ENCODE measurements at regions not wholly inside any gene's neighbourhood (a gene's known extent, or its start where the extent isn't known, plus 50 kb on each side); places are given as distances from the start of the nearest gene placed in this dataset.

DNA sequence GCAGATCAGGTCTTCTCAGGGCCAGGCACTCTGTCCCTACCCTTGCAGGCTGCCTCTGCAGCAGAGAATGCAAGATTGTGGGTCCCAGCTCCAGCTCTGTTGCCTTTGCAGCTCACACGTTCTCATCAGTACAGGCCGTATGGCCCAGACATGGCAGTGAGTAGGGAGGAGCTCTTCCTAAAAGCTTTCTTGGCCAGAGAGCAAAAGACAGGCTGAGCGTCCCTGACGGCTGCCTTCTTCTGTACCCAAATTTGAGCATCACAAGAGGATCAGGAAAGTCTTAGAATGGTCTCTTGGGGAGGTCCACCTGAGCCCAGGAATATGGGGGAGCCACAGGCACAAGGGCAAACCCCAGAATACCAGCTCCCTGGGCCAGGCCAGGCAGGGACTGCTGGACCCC lies 266.3 kb upstream of the ZMIZ1 start:
- 67 to 81% (median 79%) methylated on average over 4 of the region's 4 CpGs for WGBS, 3 donors
- peaks cover 0 to 35% (median 0%) of the 10 kb centered on the region in 3 donors for H3K4me1 ChIP-seq (ENCODE audit: control insufficient read depth in 3 of 3, insufficient read depth in 2 of 3, low read depth in 1 of 3, low read length in 2 of 3)
- peak overlapping the region in 2 of 3 donors; percentile 54 to 72 for H3K27ac ChIP-seq (ENCODE audit: low read depth in 1 of 3, low read length in 2 of 3)
- no peak overlapping the region for H3K4me3 ChIP-seq (ENCODE audit: low read depth in 1 of 3, low read length in 3 of 3)
- DNase-seq (no peak), FAIRE-seq (no peak)
- H3K36me3 ChIP-seq (ENCODE audit: control insufficient read depth in 3 of 3, insufficient read depth in 2 of 3, low read depth in 1 of 3, low read length in 3 of 3), result no peaks in the 10 kb centered on the region
- peaks cover 0 to 3% of the 10 kb centered on the region in 2 donors for H3K9me3 ChIP-seq (ENCODE audit: control insufficient read depth in 2 of 2, insufficient read depth in 1 of 2, low read depth in 1 of 2, low read length in 1 of 2)
- no peaks in the 10 kb centered on the region for H3K27me3 ChIP-seq (ENCODE audit: control insufficient read depth in 3 of 3, insufficient read depth in 3 of 3, low read length in 3 of 3)

DNA sequence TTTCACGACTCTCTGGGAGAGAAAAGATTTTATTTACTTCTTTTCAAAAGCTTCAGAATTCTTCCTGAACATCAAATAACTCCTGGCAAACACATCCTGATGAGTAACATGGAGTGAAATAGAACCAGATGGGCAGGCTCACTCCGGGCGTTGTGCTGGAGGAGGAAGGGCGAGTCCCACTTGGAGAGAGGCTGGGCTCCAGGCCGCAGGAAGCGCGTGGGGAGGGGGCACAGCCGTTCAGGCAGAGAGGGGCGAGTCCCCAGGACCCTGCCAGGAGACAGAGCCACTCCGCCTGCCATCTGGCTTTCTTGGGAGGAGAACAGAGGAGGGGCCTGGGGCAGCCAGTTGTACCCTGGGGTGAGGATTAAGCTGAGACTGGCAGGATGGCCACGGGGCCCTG lies 265.9 kb upstream of the ZMIZ1 start:
- peaks cover 0 to 35% (median 0%) of the 10 kb centered on the region in 3 donors for H3K4me1 ChIP-seq (ENCODE audit: control insufficient read depth in 3 of 3, insufficient read depth in 2 of 3, low read depth in 1 of 3, low read length in 2 of 3)
- H3K27me3 ChIP-seq (ENCODE audit: control insufficient read depth in 3 of 3, insufficient read depth in 3 of 3, low read length in 3 of 3), result no peaks in the 10 kb centered on the region
- WGBS, 3 donors, result 54 to 64% (median 58%) methylated on average over 11 of the region's 11 CpGs
- H3K9me3 ChIP-seq (ENCODE audit: control insufficient read depth in 2 of 2, insufficient read depth in 1 of 2, low read depth in 1 of 2, low read length in 1 of 2), result peaks cover 0 to 4% of the 10 kb centered on the region in 2 donors
- no peak for FAIRE-seq
- H3K27ac ChIP-seq (ENCODE audit: low read depth in 1 of 3, low read length in 2 of 3), result peak overlapping the region in 2 of 3 donors; percentile 54 to 72
- no peak overlapping the region for H3K4me3 ChIP-seq (ENCODE audit: low read depth in 1 of 3, low read length in 3 of 3)
- H3K36me3 ChIP-seq (ENCODE audit: control insufficient read depth in 3 of 3, insufficient read depth in 2 of 3, low read depth in 1 of 3, low read length in 3 of 3), result no peaks in the 10 kb centered on the region
- DNase-seq, result peak in 1 of 2 donors; percentile 25

DNA sequence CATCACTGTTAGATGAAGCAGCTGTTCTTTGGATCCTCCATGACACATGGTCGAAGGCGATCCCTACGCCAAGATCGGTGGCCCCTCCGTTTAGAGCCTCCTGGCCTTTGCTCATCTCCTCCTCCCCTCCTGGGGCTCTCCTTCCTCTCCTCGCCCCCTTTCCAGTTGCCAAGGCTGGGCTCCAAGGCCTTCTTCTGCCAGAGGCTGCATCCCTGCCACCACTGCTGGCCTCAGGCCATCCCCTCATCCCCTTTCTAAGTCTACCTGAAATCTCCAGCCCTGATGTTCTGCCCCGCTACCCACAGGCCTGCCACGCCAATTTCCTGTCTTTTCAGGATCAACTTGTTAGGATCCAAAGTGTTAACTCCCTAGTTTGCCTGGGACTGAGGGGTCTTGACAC lies 265.1 kb upstream of the ZMIZ1 start:
- DNase-seq, result no peak
- Histone ChIP-seq H3K4me1 (ENCODE audit: control insufficient read depth in 3 of 3, insufficient read depth in 2 of 3, low read depth in 1 of 3, low read length in 2 of 3) (peaks cover 0 to 35% (median 0%) of the 10 kb centered on the region in 3 donors), H3K9me3 (ENCODE audit: control insufficient read depth in 2 of 2, insufficient read depth in 1 of 2, low read depth in 1 of 2, low read length in 1 of 2) (peaks cover 0 to 4% of the 10 kb centered on the region in 2 donors), H3K27me3 (ENCODE audit: control insufficient read depth in 3 of 3, insufficient read depth in 3 of 3, low read length in 3 of 3) (no peaks in the 10 kb centered on the region), H3K4me3 (ENCODE audit: low read depth in 1 of 3, low read length in 3 of 3) (no peak overlapping the region), H3K27ac (ENCODE audit: low read depth in 1 of 3, low read length in 2 of 3) (peak overlapping the region in 1 of 3 donors; percentile 51), H3K36me3 (ENCODE audit: control insufficient read depth in 3 of 3, insufficient read depth in 2 of 3, low read depth in 1 of 3, low read length in 3 of 3) (no peaks in the 10 kb centered on the region)
- FAIRE-seq, result no peak
- WGBS, 3 donors, result 88 to 93% (median 91%) methylated on average over 8 of the region's 8 CpGs

DNA sequence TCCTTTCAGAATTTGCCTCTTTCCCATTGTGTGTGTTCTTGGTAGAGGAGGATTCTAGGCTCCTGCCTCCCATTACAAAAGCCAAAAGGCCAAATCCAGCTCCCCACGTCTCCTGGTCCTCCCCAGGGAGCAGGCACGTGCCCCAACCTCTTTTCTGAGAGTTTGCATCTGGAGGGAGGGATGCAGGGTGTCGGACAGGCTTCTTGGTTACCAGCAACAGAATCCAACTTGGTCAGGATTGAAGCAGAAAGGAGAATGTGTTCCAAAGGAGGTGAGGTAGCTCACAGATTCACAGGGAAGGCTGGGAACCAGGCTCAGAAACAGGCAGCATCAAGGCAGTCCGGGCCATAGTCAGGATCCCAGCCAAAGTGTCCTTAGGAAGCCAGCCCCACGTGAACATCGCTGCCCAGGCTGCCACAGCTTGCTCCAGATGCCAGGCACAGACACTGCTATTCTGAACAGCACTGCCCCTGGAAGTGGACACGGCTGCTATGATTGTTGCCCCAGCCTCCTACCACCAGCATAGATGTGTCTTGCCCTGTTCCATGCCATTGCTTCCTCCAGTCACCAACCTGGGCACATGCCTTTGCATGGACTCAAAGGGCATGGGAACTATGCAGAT lies 264.2 kb upstream of the ZMIZ1 start:
- Histone ChIP-seq H3K4me3 (ENCODE audit: low read depth in 1 of 3, low read length in 3 of 3) (no peak overlapping the region), H3K36me3 (ENCODE audit: control insufficient read depth in 3 of 3, insufficient read depth in 2 of 3, low read depth in 1 of 3, low read length in 3 of 3) (no peaks in the 10 kb centered on the region), H3K9me3 (ENCODE audit: control insufficient read depth in 2 of 2, insufficient read depth in 1 of 2, low read depth in 1 of 2, low read length in 1 of 2) (peaks cover 0 to 4% of the 10 kb centered on the region in 2 donors), H3K27me3 (ENCODE audit: control insufficient read depth in 3 of 3, insufficient read depth in 3 of 3, low read length in 3 of 3) (no peaks in the 10 kb centered on the region), H3K27ac (ENCODE audit: low read depth in 1 of 3, low read length in 2 of 3) (peak overlapping the region in 2 of 3 donors; percentile 68 to 77), H3K4me1 (ENCODE audit: control insufficient read depth in 3 of 3, insufficient read depth in 2 of 3, low read depth in 1 of 3, low read length in 2 of 3) (peaks cover 0 to 35% (median 0%) of the 10 kb centered on the region in 3 donors)
- no peak for FAIRE-seq
- 67 to 83% (median 77%) methylated on average over 7 of the region's 7 CpGs for WGBS, 3 donors
- DNase-seq, result no peak

DNA sequence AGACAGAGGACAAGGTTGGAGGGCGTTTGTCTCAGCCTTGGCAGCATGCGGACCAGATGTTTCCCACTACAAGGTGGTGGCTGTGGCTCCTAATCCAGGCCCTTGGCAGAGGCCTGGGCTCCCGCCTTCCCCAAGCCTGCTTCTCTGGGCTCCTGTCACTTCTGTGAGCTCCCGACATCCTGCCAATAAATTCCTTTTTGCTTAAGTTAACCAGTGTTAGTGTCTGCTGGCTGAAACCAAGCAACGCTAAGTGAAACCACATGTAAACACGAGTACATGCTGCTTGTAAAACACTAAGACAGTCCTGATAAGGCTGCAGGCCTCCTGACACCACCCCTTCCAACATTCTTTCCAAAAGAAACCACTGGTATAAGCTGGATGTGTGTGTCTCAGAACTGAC lies 263.6 kb upstream of the ZMIZ1 start:
- Histone ChIP-seq H3K27me3 (ENCODE audit: control insufficient read depth in 3 of 3, insufficient read depth in 3 of 3, low read length in 3 of 3) (no peaks in the 10 kb centered on the region), H3K4me3 (ENCODE audit: low read depth in 1 of 3, low read length in 3 of 3) (no peak overlapping the region), H3K9me3 (ENCODE audit: control insufficient read depth in 2 of 2, insufficient read depth in 1 of 2, low read depth in 1 of 2, low read length in 1 of 2) (peaks cover 0 to 4% of the 10 kb centered on the region in 2 donors), H3K4me1 (ENCODE audit: control insufficient read depth in 3 of 3, insufficient read depth in 2 of 3, low read depth in 1 of 3, low read length in 2 of 3) (peaks cover 0 to 35% (median 0%) of the 10 kb centered on the region in 3 donors), H3K36me3 (ENCODE audit: control insufficient read depth in 3 of 3, insufficient read depth in 2 of 3, low read depth in 1 of 3, low read length in 3 of 3) (no peaks in the 10 kb centered on the region), H3K27ac (ENCODE audit: low read depth in 1 of 3, low read length in 2 of 3) (peak overlapping the region in 2 of 3 donors; percentile 68 to 77)
- no peak for FAIRE-seq
- WGBS, 3 donors, result 17 to 35% (median 21%) methylated on average over 6 of the region's 6 CpGs
- DNase-seq, result peak; percentile 62 to 93

DNA sequence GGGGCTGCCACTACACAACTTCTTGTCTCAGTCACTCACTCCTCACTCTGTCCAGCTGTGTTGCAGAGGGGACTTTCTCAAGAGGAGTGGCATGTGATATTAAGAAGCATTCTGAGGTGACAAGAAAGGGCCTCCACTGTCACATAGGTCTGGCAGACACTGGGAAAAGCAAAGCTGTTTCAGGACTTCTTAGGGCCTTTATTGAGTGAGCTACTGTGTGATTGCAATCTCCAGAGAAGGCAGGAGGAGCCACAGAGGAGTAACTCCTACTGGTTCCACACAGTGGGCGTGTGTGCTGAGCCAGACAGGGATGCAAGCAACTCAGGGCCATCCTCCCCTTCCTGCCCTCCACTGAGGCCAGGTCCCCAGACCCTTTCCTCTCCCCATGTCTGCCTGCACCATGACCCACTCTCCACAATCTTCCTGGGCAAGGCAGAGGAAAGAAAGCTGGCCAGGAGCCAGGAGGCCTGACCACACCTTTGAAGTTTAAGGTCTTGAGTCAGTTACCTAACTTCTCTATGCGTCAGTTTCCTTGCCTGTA lies 262.0 kb upstream of the ZMIZ1 start:
- Histone ChIP-seq H3K27me3 (ENCODE audit: control insufficient read depth in 3 of 3, insufficient read depth in 3 of 3, low read length in 3 of 3) (no peaks in the 10 kb centered on the region), H3K36me3 (ENCODE audit: control insufficient read depth in 3 of 3, insufficient read depth in 2 of 3, low read depth in 1 of 3, low read length in 3 of 3) (no peaks in the 10 kb centered on the region), H3K4me3 (ENCODE audit: low read depth in 1 of 3, low read length in 3 of 3) (no peak overlapping the region), H3K27ac (ENCODE audit: low read depth in 1 of 3, low read length in 2 of 3) (no peak overlapping the region), H3K9me3 (ENCODE audit: control insufficient read depth in 2 of 2, insufficient read depth in 1 of 2, low read depth in 1 of 2, low read length in 1 of 2) (peaks cover 0 to 9% of the 10 kb centered on the region in 2 donors), H3K4me1 (ENCODE audit: control insufficient read depth in 3 of 3, insufficient read depth in 2 of 3, low read depth in 1 of 3, low read length in 2 of 3) (peaks cover 0 to 35% (median 0%) of the 10 kb centered on the region in 3 donors)
- FAIRE-seq (no peak), DNase-seq (peak in 1 of 2 donors; percentile 24)
- 61 to 76% (median 69%) methylated on average over 2 of the region's 2 CpGs for WGBS, 3 donors

DNA sequence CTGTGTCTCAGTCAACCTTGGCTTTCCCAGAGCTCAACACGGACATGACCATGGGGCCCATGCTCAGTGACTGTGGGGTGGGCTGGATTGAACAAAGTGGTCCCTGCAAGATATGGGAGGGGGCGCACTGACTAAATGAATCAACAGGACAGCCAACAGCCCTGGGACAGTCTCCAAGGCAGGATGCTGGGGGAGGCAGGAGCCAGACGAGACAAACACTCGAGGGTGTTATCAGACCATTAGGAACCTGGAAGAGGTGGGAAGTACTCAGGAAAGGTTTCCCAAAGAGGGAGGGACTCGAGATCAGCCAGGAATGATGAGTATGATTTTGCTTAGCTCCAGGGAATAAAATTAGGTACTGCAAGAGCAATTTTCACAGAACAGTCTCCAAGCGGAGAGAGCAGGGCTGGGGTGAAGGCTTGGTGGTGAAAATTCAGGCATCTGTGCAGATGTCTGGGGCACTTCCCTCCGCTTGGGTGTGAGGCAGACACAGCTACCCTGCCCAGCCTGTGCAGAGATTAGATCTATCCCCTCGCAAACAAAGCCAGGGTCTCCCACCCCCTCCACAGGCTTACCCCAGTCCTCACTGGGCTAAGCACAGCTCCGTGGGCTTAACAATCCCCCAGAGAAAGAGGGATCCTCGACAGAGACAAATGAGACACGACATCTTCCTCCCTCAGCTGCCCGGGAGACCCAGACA lies 261.1 kb upstream of the ZMIZ1 start:
- Histone ChIP-seq H3K27me3 (ENCODE audit: control insufficient read depth in 3 of 3, insufficient read depth in 3 of 3, low read length in 3 of 3) (no peaks in the 10 kb centered on the region), H3K4me3 (ENCODE audit: low read depth in 1 of 3, low read length in 3 of 3) (no peak overlapping the region), H3K4me1 (ENCODE audit: control insufficient read depth in 3 of 3, insufficient read depth in 2 of 3, low read depth in 1 of 3, low read length in 2 of 3) (peaks cover 0 to 27% (median 0%) of the 10 kb centered on the region in 3 donors), H3K36me3 (ENCODE audit: control insufficient read depth in 3 of 3, insufficient read depth in 2 of 3, low read depth in 1 of 3, low read length in 3 of 3) (no peaks in the 10 kb centered on the region), H3K27ac (ENCODE audit: low read depth in 1 of 3, low read length in 2 of 3) (no peak overlapping the region), H3K9me3 (ENCODE audit: control insufficient read depth in 2 of 2, insufficient read depth in 1 of 2, low read depth in 1 of 2, low read length in 1 of 2) (peaks cover 0 to 14% of the 10 kb centered on the region in 2 donors)
- DNase-seq (no peak), FAIRE-seq (no peak)
- 80 to 92% (median 87%) methylated on average over 12 of the region's 12 CpGs for WGBS, 3 donors

DNA sequence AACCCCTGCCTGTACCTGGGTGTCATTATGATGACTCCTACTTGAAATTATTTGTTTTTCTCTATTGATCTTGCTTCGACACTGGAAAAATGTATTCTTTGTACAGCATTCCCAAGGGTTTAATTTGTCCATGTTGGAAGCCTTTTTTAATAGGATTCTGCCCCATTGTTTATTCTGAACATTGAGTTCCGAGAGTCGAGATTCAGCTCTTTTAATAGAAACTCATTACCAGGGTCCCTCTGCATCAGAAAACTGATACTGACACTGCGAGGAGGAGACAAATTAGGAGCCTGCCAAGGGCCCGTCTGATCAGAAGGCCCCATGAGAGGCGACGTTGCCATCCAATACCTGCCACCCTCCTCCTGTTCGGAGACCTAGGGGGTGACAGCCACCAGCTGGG lies 260.5 kb upstream of the ZMIZ1 start:
- 79 to 87% (median 79%) methylated on average over 8 of the region's 8 CpGs for WGBS, 3 donors
- no peaks in the 10 kb centered on the region for H3K27me3 ChIP-seq (ENCODE audit: control insufficient read depth in 3 of 3, insufficient read depth in 3 of 3, low read length in 3 of 3)
- no peak for DNase-seq
- H3K4me1 ChIP-seq (ENCODE audit: control insufficient read depth in 3 of 3, insufficient read depth in 2 of 3, low read depth in 1 of 3, low read length in 2 of 3), result peaks cover 0 to 27% (median 0%) of the 10 kb centered on the region in 3 donors
- peaks cover 0 to 14% of the 10 kb centered on the region in 2 donors for H3K9me3 ChIP-seq (ENCODE audit: control insufficient read depth in 2 of 2, insufficient read depth in 1 of 2, low read depth in 1 of 2, low read length in 1 of 2)
- no peaks in the 10 kb centered on the region for H3K36me3 ChIP-seq (ENCODE audit: control insufficient read depth in 3 of 3, insufficient read depth in 2 of 3, low read depth in 1 of 3, low read length in 3 of 3)
- no peak overlapping the region for H3K27ac ChIP-seq (ENCODE audit: low read depth in 1 of 3, low read length in 2 of 3)
- H3K4me3 ChIP-seq (ENCODE audit: low read depth in 1 of 3, low read length in 3 of 3), result no peak overlapping the region
- FAIRE-seq, result no peak
